ENCODE measurements at regions not wholly inside any gene's neighbourhood (a gene's known extent, or its start where the extent isn't known, plus 50 kb on each side); places are given as distances from the start of the nearest gene placed in this dataset.

- TF ChIP-seq CTCF (conservative IDR thresholded peaks at IDR 0.05 in 1 of 2, IDR thresholded peaks at IDR 0.05 in 1 of 2; ENCODE audit: extremely low read depth in 1 of 2, insufficient read depth in 1 of 2, low read depth in 1 of 2, low read length in 2 of 2) (no peak), EZH2 (IDR thresholded peaks at IDR 0.05; ENCODE audit: borderline replicate concordance, low read length) (no peak)
These were observed 51.9 kb upstream of the EDN1 start for GRCh38 chr6:12238219-12238618.
